MM.1S (cell line): ENCODE measurements at regions not wholly inside any gene's neighbourhood (a gene's known extent, or its start where the extent isn't known, plus 50 kb on each side); places are given as distances from the start of the nearest gene placed in this dataset.
"Not testable (repeated sequence)": the region's sequence is repeated elsewhere in the genome, so short reads cannot be mapped to it uniquely, and the experiment has no call there.

Source experiments
- DNase-seq: peaks from one replicate; pipeline ENCODE4 v3.0.0-alpha.2; 2015
- H2AFZ ChIP-seq: fragments of 300-600 bp; sonication (generic); 2 replicates; pipeline ENCODE4 v1.6.0; 2016; ENCODE audit warnings: antibody characterized with exemption, low read length
- H3F3A ChIP-seq: fragments of 300-600 bp; sonication (generic); 2 replicates; pipeline ENCODE4 v1.6.1; 2016; ENCODE audit warnings: mild to moderate bottlenecking, antibody characterized with exemption, low read length, moderate library complexity, mixed read lengths; ENCODE audit not compliant: insufficient read depth
- H3K27ac ChIP-seq: fragments of 300-600 bp; sonication (generic); 2 replicates; pipeline ENCODE4 v1.5.1; 2016; ENCODE audit warnings: mild to moderate bottlenecking, low read length
- H3K27me3 ChIP-seq: fragments of 300-600 bp; sonication (generic); replicated peaks from 2 replicates; pipeline ENCODE4 v1.6.0; 2016; ENCODE audit warnings: low read length; ENCODE audit not compliant: insufficient read depth
- H3K36me3 ChIP-seq: fragments of 300-600 bp; sonication (generic); replicated peaks from 2 replicates; pipeline ENCODE4 v1.6.1; 2016; ENCODE audit warnings: mild to moderate bottlenecking, low read length, mixed read lengths; ENCODE audit not compliant: insufficient read depth
- H3K4me1 ChIP-seq: fragments of 300-600 bp; sonication (generic); 2 replicates; pipeline ENCODE4 v1.6.1; 2016; ENCODE audit warnings: low read length, mixed read lengths
- H3K4me2 ChIP-seq: fragments of 300-600 bp; sonication (generic); 2 replicates; pipeline ENCODE4 v1.6.0; 2016; ENCODE audit warnings: low read depth, low read length
- H3K4me3 ChIP-seq: fragments of 300-600 bp; sonication (generic); 2 replicates; pipeline ENCODE4 v1.5.1; 2016; ENCODE audit warnings: low read length, mixed read lengths
- H3K79me2 ChIP-seq: fragments of 300-600 bp; sonication (generic); 2 replicates; pipeline ENCODE4 v1.6.1; 2016; ENCODE audit warnings: mixed run types, low read length, mixed read lengths
- H3K9ac ChIP-seq: fragments of 300-600 bp; sonication (generic); 2 replicates; pipeline ENCODE4 v1.6.1; 2016; ENCODE audit warnings: low read length, mixed read lengths
- H3K9me2 ChIP-seq: fragments of 300-600 bp; sonication (generic); replicated peaks from 2 replicates; pipeline ENCODE4 v1.6.1; 2016; ENCODE audit warnings: mild to moderate bottlenecking, low read length, mixed read lengths; ENCODE audit not compliant: insufficient read depth
- H3K9me3 ChIP-seq: fragments of 300-600 bp; sonication (generic); replicated peaks from 2 replicates; pipeline ENCODE4 v1.6.1; 2016; ENCODE audit warnings: mild to moderate bottlenecking, low read length, mixed read lengths; ENCODE audit not compliant: insufficient read depth
- H4K20me1 ChIP-seq: fragments of 300-600 bp; sonication (generic); 2 replicates; pipeline ENCODE4 v1.6.1; 2016; ENCODE audit warnings: mild to moderate bottlenecking, low read length, moderate library complexity, mixed read lengths; ENCODE audit not compliant: insufficient read depth
- EZH2 ChIP-seq: fragments of 300-600 bp; sonication (generic); optimal IDR thresholded peaks from 2 replicates; pipeline ENCODE3; 2017; ENCODE audit warnings: low read depth, mild to moderate bottlenecking, antibody characterized with exemption, low read length, mixed read lengths
- EZH2phosphoT487 ChIP-seq: fragments of 300-600 bp; sonication (generic); IDR thresholded peaks from 2 replicates; pipeline ENCODE4 v1.6.1; 2018; ENCODE audit warnings: antibody characterized with exemption, low read length
- TF ChIP-seq, protein P1 (sequence below): fragments of 300-600 bp; sonication (generic); IDR thresholded peaks from 2 replicates; pipeline ENCODE4 v1.5.1; 2016; ENCODE audit warnings: antibody characterized with exemption, low read length, mixed read lengths

DNA sequence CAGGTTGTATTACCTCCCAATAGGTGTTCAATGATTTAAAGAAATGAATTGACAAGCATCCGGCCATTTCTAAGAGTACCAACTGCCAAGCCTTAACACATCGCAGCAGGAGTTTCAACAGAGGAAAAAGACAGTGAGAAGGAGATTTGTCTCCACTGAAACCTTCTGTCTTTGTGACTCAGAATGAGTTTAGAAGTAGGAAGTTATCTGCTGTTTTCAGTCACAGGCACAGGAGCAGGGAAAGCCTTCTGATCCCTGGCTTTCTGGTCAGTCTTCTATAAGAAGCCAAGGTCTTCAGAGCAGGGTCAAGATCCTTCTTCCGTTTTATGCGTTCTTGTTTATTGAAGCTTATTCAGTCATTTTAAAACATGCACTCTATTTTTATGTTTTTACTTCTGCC, 390.7 kb upstream of the PCSK5 start:
- no peaks in the 10 kb centered on the region for H3K79me2 ChIP-seq
- no peaks in the 10 kb centered on the region for H3K27me3 ChIP-seq
- no peak overlapping the region for H2AFZ ChIP-seq
- no peak overlapping the region for H3K9ac ChIP-seq
- DNase-seq = no peak
- no peaks in the 10 kb centered on the region for H4K20me1 ChIP-seq
- H3K27ac ChIP-seq = no peak overlapping the region
- no peaks in the 10 kb centered on the region for H3K4me1 ChIP-seq
- TF ChIP-seq, protein P1, sequence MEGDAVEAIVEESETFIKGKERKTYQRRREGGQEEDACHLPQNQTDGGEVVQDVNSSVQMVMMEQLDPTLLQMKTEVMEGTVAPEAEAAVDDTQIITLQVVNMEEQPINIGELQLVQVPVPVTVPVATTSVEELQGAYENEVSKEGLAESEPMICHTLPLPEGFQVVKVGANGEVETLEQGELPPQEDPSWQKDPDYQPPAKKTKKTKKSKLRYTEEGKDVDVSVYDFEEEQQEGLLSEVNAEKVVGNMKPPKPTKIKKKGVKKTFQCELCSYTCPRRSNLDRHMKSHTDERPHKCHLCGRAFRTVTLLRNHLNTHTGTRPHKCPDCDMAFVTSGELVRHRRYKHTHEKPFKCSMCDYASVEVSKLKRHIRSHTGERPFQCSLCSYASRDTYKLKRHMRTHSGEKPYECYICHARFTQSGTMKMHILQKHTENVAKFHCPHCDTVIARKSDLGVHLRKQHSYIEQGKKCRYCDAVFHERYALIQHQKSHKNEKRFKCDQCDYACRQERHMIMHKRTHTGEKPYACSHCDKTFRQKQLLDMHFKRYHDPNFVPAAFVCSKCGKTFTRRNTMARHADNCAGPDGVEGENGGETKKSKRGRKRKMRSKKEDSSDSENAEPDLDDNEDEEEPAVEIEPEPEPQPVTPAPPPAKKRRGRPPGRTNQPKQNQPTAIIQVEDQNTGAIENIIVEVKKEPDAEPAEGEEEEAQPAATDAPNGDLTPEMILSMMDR = no peak
- TF ChIP-seq EZH2 = no peak
- no peak for TF ChIP-seq EZH2phosphoT487
- no peaks in the 10 kb centered on the region for H3K36me3 ChIP-seq
- no peaks in the 10 kb centered on the region for H3F3A ChIP-seq
- H3K4me2 ChIP-seq = no peak overlapping the region
- H3K9me3 ChIP-seq = no peaks in the 10 kb centered on the region
- H3K9me2 ChIP-seq = no peaks in the 10 kb centered on the region
- no peak overlapping the region for H3K4me3 ChIP-seq

DNA sequence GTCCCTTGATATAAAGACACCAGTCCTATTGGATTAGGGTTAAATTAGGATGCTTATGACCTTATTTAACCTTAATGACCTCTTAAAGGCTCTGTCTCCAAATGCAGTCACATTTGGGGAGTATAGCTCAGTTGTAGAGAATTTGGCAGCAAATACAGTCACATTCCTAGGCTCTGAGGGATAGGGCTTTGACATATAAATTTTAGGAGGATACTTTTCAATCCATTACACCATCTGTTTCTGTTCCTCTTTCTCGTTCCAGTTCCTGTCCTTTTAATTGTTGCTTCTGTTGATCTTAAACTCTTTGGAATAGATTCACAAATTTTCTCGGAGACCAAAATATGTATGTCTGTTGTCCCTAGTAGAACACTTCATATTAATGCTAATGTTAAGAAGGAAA, 390.0 kb upstream of the PCSK5 start:
- H3K9me2 ChIP-seq = no peaks in the 10 kb centered on the region
- H3K27ac ChIP-seq = no peak overlapping the region
- no peaks in the 10 kb centered on the region for H3K79me2 ChIP-seq
- no peak overlapping the region for H3K4me3 ChIP-seq
- H3K27me3 ChIP-seq = no peaks in the 10 kb centered on the region
- DNase-seq = no peak
- no peaks in the 10 kb centered on the region for H3K36me3 ChIP-seq
- H3K4me2 ChIP-seq = no peak overlapping the region
- no peaks in the 10 kb centered on the region for H3K4me1 ChIP-seq
- no peak for TF ChIP-seq EZH2
- no peaks in the 10 kb centered on the region for H4K20me1 ChIP-seq
- H2AFZ ChIP-seq = no peak overlapping the region
- H3K9me3 ChIP-seq = no peaks in the 10 kb centered on the region
- H3K9ac ChIP-seq = no peak overlapping the region
- H3F3A ChIP-seq = no peaks in the 10 kb centered on the region

DNA sequence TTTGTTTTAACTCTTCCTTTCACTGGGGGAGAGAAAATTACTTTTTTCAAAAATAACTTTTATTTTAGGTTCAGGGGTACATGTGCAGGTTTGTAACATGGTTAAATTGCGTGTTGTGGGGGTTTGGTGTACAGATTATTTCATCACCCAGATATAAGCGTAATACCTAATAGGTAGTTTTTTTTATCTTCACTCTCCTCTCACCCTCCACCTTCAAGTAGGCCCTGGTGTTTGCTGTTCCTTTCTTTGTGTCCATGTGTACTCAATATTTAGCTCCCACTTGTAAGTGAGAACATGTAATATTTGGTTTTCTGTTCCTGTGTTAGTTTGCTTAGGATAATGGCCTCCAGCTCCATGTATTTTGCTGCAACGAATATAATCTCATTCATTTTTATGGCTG, 389.5 kb upstream of the PCSK5 start:
- not testable (repeated sequence) for H2AFZ ChIP-seq, H3K27ac ChIP-seq, H3K36me3 ChIP-seq, H3K4me1 ChIP-seq, H3K4me2 ChIP-seq, H3K4me3 ChIP-seq, H3K27me3 ChIP-seq, DNase-seq, H3K9me2 ChIP-seq, H3K9me3 ChIP-seq, H4K20me1 ChIP-seq, H3K79me2 ChIP-seq, H3K9ac ChIP-seq, H3F3A ChIP-seq

DNA sequence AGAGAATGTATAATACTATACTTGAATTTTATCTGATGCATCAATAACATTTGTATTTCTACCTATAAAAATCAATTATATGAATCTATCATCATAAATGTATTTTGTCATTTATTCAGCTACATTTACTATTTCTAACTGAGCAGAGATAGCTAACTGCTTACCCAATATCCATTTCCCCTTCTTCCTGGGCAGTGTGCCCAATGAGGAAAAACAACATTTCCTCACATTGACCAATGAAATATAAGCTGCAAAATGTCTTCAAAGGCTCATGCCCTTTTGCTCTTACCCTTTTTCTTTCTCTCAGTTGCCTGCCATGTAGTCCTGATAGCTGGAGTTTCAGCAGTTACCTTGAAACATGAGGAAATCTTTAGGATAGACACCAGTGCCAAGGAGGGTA, 385.8 kb upstream of the PCSK5 start:
- Histone ChIP-seq H3K9ac (no peak overlapping the region), H3F3A (no peaks in the 10 kb centered on the region), H3K79me2 (no peaks in the 10 kb centered on the region), H3K4me3 (no peak overlapping the region), H3K9me2 (no peaks in the 10 kb centered on the region), H3K27ac (no peak overlapping the region), H3K9me3 (no peaks in the 10 kb centered on the region), H3K27me3 (no peaks in the 10 kb centered on the region), H3K4me2 (no peak overlapping the region), H3K36me3 (no peaks in the 10 kb centered on the region), H4K20me1 (no peaks in the 10 kb centered on the region), H3K4me1 (no peaks in the 10 kb centered on the region), H2AFZ (no peak overlapping the region)
- TF ChIP-seq EZH2 (no peak), EZH2phosphoT487 (no peak)
- TF ChIP-seq, protein P1 = no peak
- DNase-seq = no peak
